NCI-H82 (cell line): ENCODE measurements at regions not wholly inside any gene's neighbourhood (a gene's known extent, or its start where the extent isn't known, plus 50 kb on each side); places are given as distances from the start of the nearest gene placed in this dataset.
"Not testable (repeated sequence)": the region's sequence is repeated elsewhere in the genome, so short reads cannot be mapped to it uniquely, and the experiment has no call there.

Experiments used
- DNase-seq: peaks from one replicate; lab custom pipeline; 2025; lab: John Stamatoyannopoulos, UW

DNA sequence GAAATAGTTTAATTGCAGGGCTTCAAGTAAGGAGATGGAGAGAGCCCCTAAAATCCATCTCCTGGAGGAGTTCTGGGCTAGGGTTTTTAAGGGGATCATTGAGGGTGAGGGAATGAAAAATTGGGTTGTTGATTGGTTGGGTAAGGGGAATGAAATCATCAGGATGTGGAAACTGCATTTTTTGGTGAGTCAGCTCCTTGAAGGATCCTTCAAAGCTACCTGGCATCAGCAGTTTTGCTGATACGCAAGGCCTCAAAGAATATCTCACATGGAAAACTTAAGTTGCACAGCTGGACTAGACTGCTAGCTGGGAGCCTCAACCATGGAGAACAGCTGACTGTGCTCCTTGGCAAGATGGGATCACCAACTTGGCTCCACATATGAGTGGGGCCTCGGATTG lies 136.7 kb downstream of the FGF10 start:
- DNase-seq, result no peak

DNA sequence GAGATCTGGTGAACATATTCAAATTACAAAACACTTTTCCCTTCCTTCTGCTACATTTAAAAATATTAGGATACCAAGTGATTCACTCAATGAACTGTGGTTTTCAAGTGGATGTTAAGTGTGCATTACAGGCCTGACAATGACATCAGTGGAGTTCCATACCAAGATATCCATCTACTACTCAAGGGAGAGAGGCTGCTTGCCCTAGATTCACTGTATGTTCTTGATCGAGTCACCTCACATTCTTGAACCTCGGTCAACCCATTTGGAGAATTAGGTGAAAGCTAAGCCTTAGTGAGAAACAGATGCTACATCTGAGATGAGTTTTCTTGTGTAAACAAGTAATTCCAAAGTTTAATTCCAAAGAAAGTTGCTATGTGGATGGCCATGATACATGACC lies 142.2 kb downstream of the FGF10 start:
- DNase-seq, result no peak

GRCh38 chr5:44245935-44246334 lies 143.3 kb downstream of the FGF10 start:
- DNase-seq, result no peak

- DNase-seq, result no peak
Measured at GRCh38 chr5:44242791-44243190, 146.4 kb downstream of the FGF10 start.

DNA sequence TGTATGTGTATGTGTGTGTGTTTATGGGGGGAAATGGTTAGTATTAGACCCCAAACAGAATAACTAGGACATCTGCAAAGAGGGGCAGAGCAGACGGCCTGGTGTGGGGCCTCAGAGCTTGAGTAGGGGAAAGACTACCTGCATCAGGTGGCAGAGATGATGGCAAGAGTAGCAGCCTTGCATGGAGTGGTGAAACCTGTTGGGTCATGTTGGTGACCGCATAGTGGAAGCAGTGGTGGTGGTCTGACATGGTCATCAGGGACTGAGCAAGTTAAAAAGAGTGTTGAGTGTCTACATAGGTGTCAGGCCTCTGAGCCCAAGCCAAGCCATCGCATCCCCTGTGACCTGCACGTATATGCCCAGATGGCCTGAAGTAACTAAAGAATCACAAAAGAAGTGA lies 153.2 kb downstream of the FGF10 start:
- no peak for DNase-seq

GRCh38 chr5:44233691-44234090 lies 155.5 kb downstream of the FGF10 start:
- DNase-seq, result no peak

DNA sequence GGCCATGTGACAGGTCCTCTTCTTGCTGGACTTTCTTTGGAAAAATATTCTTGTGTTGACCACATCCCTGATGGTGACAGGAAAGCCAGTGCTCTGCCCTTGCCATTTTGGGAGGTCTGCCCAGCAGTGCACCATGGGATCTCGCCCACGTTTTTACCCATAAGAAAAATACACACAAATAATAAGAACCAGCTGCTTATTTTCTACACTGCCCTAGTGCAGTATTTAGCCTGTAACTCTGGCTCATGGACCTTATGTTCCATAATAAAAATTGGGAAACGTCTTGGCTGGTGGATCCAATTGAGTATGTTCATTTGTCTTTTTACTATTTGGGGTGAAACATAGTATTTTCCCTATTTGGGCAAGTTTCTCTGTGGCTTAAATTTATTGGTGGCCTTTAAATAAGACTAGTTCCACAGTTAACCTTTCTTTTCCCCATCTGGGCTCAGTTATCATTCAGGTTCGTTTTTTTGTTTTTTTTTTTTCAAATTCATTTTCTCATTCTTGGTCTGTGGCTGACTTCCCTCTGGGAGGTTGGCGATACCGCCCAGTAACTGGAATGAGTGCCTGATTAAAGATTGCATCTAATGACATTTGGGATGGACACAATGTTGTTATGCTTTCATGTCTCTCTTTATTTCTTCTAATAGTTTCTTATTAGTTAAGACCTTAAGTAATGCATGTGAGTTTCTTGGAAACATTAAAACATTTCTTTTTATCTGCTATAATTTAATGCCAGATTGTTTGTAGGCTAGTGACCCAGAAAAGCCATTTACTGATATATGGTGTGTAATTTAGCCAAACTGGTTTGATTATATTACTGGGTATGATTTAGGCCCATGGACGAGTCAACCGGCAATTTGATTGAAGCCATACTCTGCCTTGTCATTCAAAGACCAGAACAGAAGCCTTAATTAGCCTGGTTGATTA lies 163.7 kb downstream of the FGF10 start:
- no peak for DNase-seq

- no peak for DNase-seq
Measured at GRCh38 chr5:44199408-44199807, 189.8 kb downstream of the FGF10 start.

DNA sequence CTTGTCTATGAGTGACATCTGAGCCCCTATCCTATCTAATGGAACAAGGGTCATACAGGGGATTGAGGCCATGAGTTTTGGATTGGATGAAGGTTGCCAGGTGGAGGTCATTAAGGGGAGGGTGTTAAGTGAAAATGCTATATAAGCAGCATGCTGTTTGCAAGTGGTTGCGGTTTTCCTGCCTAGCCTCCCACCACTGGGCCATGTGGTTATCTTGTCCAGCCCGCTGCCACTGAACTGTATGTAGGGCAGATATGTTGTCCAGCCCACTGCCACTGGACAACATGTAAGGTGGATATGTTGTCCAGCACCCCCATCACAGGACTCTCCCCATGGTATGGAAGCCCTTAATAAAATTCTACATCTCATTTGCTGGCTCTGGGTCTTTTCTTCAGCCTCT lies 200.0 kb downstream of the FGF10 start:
- no peak for DNase-seq

DNA sequence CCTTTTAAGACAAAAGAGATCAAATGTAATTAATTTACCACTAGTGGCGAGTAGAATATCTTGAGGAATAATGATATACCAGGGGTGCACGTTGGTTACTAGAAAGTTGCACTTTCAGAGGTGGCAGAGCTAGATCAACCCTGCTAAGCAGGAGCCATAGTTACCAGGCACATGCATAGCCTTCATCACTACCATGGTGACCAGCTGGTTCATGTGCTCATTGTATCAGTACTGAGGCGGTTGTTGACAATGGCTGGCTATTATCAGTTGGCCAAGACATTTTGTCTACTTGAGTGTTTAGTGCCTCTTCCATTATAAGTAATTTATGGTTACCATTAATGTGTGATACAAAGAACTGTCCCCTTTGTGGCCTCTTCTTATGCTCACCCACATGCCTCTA lies 201.2 kb downstream of the FGF10 start:
- DNase-seq, result no peak

DNA sequence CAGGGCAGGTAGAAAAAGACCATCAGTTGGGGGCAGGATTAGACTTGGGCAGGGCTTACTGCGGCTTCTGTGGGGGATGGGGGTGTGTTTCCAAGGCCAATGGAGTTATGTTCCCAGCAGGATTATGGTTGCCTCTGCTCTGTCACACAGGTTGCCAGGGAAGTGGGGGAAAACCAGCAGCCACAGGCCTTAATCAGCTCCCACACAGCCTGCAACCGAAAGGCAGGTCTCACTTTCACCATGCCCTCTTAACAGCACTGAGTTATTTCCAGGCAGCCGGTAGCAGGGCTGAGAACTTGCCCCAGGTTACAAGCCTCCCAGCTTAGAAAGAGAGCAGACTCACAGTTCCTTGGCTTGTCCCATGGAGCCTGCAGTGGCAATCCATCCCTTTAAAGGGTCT lies 205.5 kb downstream of the FGF10 start:
- peak; percentile 60 for DNase-seq

- no peak for DNase-seq
Measured at GRCh38 chr5:44183312-44183711, 205.9 kb downstream of the FGF10 start.

- DNase-seq, result no peak
Measured at GRCh38 chr5:44178414-44178813, 210.8 kb downstream of the FGF10 start.

GRCh38 chr5:44167540-44167939 lies 221.7 kb downstream of the FGF10 start:
- no peak for DNase-seq

- no peak for DNase-seq
Measured at GRCh38 chr5:44160369-44160768, 228.9 kb downstream of the FGF10 start.

DNA sequence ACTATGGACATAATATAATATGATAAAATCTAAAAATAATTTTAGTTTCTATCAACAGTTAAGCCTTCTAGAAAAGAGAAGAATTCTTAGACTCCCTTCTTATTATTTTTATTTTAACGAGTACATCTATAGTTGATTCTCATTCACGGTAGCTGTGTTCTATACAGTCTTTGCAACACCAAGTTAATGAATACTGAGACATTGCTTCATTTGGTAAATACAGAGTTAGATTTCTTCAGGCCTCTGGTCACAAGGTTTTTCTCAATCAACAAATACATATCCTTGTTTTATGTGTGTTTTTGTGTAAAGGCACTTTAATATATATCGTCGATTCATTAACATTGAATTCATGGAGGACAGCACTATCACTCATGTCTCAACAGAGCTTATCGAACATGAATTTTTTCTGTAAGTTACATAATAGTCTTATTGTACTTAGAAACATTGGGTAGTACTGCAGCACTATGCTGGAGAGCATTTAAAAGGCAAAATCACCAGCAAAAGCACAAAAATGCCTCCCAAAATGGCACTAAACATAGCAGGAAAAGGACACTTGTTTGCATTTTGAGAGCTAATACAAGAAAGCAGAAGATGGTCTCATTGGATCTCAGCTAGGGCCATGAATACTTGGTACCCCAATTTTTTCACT lies 239.0 kb downstream of the FGF10 start:
- DNase-seq, result no peak

GRCh38 chr5:44117947-44118346 lies 271.3 kb downstream of the FGF10 start:
- DNase-seq, result not testable (repeated sequence)

DNA sequence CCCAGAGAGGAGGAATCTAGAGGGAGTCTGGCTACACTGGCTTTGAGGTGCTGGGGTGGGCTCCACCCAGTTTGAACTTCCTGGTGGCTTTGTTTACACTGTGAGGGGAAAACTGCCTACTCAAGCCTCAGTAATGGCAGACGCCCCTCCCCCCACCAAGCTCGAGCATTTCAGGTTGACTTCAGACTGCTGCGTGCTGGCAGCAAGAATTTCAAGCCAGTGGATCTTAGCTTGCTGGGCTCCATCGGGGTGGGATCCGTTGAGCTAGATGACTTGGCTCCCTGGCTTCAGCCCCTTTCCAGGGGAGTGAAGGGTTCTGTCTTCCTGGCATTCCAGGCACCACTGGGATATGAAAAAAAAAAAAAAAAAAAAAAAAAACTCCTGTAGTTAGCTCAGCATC lies 281.0 kb downstream of the FGF10 start:
- not testable (repeated sequence) for DNase-seq

GRCh38 chr5:44099643-44100042 lies 289.6 kb downstream of the FGF10 start:
- no peak for DNase-seq

GRCh38 chr5:44089424-44090144 lies 299.6 kb downstream of the FGF10 start:
- no peak for DNase-seq

DNA sequence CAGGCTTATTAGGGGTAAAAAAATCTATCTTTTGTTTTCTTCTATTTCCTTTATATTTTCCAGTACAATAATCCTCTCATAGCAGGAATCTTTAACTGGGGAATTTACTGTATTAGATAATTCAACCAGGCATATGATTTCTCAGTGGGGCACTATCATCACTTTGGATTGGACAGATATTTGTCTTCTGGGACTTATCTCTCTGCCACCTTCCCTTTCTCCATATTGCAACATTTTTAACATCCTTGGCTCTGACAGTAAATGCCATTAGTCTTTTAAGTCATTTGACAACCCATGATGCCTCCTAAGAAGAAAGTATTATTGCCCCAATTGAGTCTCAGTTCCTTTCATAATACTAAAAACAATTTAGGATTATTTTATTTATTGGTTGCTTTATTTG lies 304.1 kb downstream of the FGF10 start:
- DNase-seq, result no peak

DNA sequence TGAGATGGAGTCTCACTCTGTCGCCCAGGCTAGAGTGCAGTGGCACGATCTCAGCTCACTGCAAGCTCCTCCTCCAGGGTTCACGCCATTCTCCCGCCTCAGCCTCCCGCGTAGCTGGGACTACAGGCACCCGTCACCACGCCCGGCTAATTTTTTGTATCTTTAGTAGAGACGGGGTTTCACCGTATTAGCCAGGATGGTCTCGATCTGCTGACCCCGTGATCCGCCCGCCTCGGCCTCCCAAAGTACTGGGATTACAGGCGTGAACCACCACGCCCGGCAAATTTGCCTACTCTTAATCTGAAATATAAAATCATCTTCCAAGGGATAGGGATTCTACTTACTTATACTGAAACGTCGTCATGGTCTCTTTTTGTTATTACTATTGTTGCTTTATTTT lies 314.7 kb downstream of the FGF10 start:
- DNase-seq, result not testable (repeated sequence)

DNA sequence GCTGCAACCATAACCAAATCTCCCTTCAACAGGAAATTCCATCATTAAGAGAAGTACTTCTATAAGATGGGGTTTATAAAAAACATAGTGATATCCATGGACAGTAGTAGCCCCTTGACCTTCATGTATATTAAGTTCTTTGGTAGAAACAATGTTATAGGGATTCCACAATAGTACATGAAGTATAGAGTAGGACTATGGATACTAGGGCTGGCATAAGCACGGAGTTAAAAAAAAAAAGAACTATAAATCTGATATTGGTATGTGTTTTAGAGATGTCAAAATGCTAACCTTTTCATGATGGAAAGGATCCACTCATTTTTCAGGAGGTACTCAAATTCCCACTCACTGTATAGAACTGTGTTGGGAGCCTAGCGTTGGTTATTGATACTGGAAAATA lies 337.6 kb downstream of the FGF10 start:
- no peak for DNase-seq
